Spinal cord (tissue), 9 donors: ENCODE measurements at regions not wholly inside any gene's neighbourhood (a gene's known extent, or its start where the extent isn't known, plus 50 kb on each side); places are given as distances from the start of the nearest gene placed in this dataset.

ENCODE experiments used
- DNase-seq, 6 donors: peaks; one replicate each; pipeline versions ENCODE4 v3.0.0 to v3.0.0-alpha.2; 2013 to 2015; ENCODE audit warnings: low spot score in 6 of 6, low read depth in 4 of 6
- H3K27ac ChIP-seq: one replicate; pipeline ENCODE4 v1.5.1; 2013; ENCODE audit warnings: low read depth, low read length, control low read depth
- H3K27me3 ChIP-seq: one replicate; pipeline ENCODE4 v1.6.1; 2013; ENCODE audit warnings: low read length; ENCODE audit not compliant: control insufficient read depth, insufficient read depth
- H3K36me3 ChIP-seq: one replicate; pipeline ENCODE4 v1.6.1; 2013; ENCODE audit warnings: low read length; ENCODE audit not compliant: control insufficient read depth, insufficient read depth
- H3K4me1 ChIP-seq: one replicate; pipeline ENCODE4 v1.6.1; 2013; ENCODE audit warnings: low read length; ENCODE audit not compliant: control insufficient read depth, insufficient read depth
- H3K4me3 ChIP-seq: one replicate; pipeline ENCODE4 v1.5.1; 2013; ENCODE audit warnings: low read depth, low read length, control low read depth
- H3K9me3 ChIP-seq: one replicate; pipeline ENCODE4 v1.6.1; 2013; ENCODE audit warnings: low read length; ENCODE audit not compliant: control insufficient read depth, insufficient read depth
- WGBS: methylation state at CpG from one replicate; pipeline ENCODE4 v1.1.5; 2013; ENCODE audit warnings: missing lambda C conversion rate; ENCODE audit not compliant: insufficient coverage; 5-methylcytosine and 5-hydroxymethylcytosine counted together
- donor health status: healthy.

GRCh38 chr10:124158592-124158991 is 65.2 kb upstream of the CHST15 start:
- 92% methylated on average over 7 of the region's 8 CpGs for WGBS
- no peak overlapping the region for H3K27ac ChIP-seq
- no peaks in the 10 kb centered on the region for H3K36me3 ChIP-seq
- H3K4me1 ChIP-seq: peaks cover 22% of the 10 kb centered on the region
- DNase-seq: no peak
- no peaks in the 10 kb centered on the region for H3K9me3 ChIP-seq
- no peak overlapping the region for H3K4me3 ChIP-seq
- H3K27me3 ChIP-seq: no peaks in the 10 kb centered on the region

GRCh38 chr10:124157271-124157681 is 63.9 kb upstream of the CHST15 start:
- no peaks in the 10 kb centered on the region for H3K36me3 ChIP-seq
- DNase-seq: no peak
- no peak overlapping the region for H3K4me3 ChIP-seq
- H3K27me3 ChIP-seq: no peaks in the 10 kb centered on the region
- 77% methylated on average over 4 of the region's 4 CpGs for WGBS
- H3K9me3 ChIP-seq: no peaks in the 10 kb centered on the region
- peaks cover 34% of the 10 kb centered on the region for H3K4me1 ChIP-seq
- H3K27ac ChIP-seq: no peak overlapping the region

- 65% methylated on average over 17 of the region's 17 CpGs for WGBS
- no peaks in the 10 kb centered on the region for H3K27me3 ChIP-seq
- H3K36me3 ChIP-seq: no peaks in the 10 kb centered on the region
- no peaks in the 10 kb centered on the region for H3K9me3 ChIP-seq
- H3K27ac ChIP-seq: peak overlapping the region; percentile 57
- peaks cover 40% of the 10 kb centered on the region for H3K4me1 ChIP-seq
- no peak overlapping the region for H3K4me3 ChIP-seq
- no peak for DNase-seq
Observed at GRCh38 chr10:124156524-124157260, 63.3 kb upstream of the CHST15 start.

GRCh38 chr10:124155781-124156435 is 62.5 kb upstream of the CHST15 start:
- H3K4me1 ChIP-seq: peaks cover 47% of the 10 kb centered on the region
- H3K27me3 ChIP-seq: no peaks in the 10 kb centered on the region
- H3K36me3 ChIP-seq: no peaks in the 10 kb centered on the region
- no peak overlapping the region for H3K4me3 ChIP-seq
- H3K27ac ChIP-seq: peak overlapping the region; percentile 57
- DNase-seq: no peak
- no peaks in the 10 kb centered on the region for H3K9me3 ChIP-seq
- WGBS: 58% methylated on average over 13 of the region's 17 CpGs

GRCh38 chr10:124153023-124153826 is 59.8 kb upstream of the CHST15 start:
- no peak for DNase-seq
- no peak overlapping the region for H3K4me3 ChIP-seq
- no peaks in the 10 kb centered on the region for H3K36me3 ChIP-seq
- H3K27ac ChIP-seq: no peak overlapping the region
- H3K4me1 ChIP-seq: peaks cover 61% of the 10 kb centered on the region
- WGBS: 81% methylated on average over 11 of the region's 20 CpGs
- no peaks in the 10 kb centered on the region for H3K27me3 ChIP-seq
- no peaks in the 10 kb centered on the region for H3K9me3 ChIP-seq

- Histone ChIP-seq H3K27ac (no peak overlapping the region), H3K9me3 (no peaks in the 10 kb centered on the region), H3K4me1 (peaks cover 59% of the 10 kb centered on the region), H3K36me3 (no peaks in the 10 kb centered on the region), H3K27me3 (no peaks in the 10 kb centered on the region), H3K4me3 (no peak overlapping the region)
- peak in 1 of 6 donors; percentile 68 for DNase-seq
- WGBS: 67% methylated on average over 32 of the region's 32 CpGs
Observed at GRCh38 chr10:124152139-124153022, 59.0 kb upstream of the CHST15 start.

- H3K9me3 ChIP-seq: no peaks in the 10 kb centered on the region
- DNase-seq: no peak
- H3K27me3 ChIP-seq: no peaks in the 10 kb centered on the region
- H3K27ac ChIP-seq: no peak overlapping the region
- no peak overlapping the region for H3K4me3 ChIP-seq
- WGBS: 81% methylated on average over 11 of the region's 11 CpGs
- H3K4me1 ChIP-seq: peaks cover 51% of the 10 kb centered on the region
- no peaks in the 10 kb centered on the region for H3K36me3 ChIP-seq
Observed at GRCh38 chr10:124151466-124152095, 58.2 kb upstream of the CHST15 start.

GRCh38 chr10:124150807-124151417 is 57.5 kb upstream of the CHST15 start:
- H3K27ac ChIP-seq: no peak overlapping the region
- H3K27me3 ChIP-seq: no peaks in the 10 kb centered on the region
- no peaks in the 10 kb centered on the region for H3K36me3 ChIP-seq
- WGBS: 95% methylated on average over 13 of the region's 13 CpGs
- no peaks in the 10 kb centered on the region for H3K9me3 ChIP-seq
- DNase-seq: no peak
- no peak overlapping the region for H3K4me3 ChIP-seq
- H3K4me1 ChIP-seq: peaks cover 44% of the 10 kb centered on the region
